NAMALWA (cell line): ENCODE measurements at regions not wholly inside any gene's neighbourhood (a gene's known extent, or its start where the extent isn't known, plus 50 kb on each side); places are given as distances from the start of the nearest gene placed in this dataset.

Experiments
- DNase-seq: peaks from one replicate; pipeline ENCODE4 v3.0.0-alpha.2; 2015; ENCODE audit warnings: low spot score

DNA sequence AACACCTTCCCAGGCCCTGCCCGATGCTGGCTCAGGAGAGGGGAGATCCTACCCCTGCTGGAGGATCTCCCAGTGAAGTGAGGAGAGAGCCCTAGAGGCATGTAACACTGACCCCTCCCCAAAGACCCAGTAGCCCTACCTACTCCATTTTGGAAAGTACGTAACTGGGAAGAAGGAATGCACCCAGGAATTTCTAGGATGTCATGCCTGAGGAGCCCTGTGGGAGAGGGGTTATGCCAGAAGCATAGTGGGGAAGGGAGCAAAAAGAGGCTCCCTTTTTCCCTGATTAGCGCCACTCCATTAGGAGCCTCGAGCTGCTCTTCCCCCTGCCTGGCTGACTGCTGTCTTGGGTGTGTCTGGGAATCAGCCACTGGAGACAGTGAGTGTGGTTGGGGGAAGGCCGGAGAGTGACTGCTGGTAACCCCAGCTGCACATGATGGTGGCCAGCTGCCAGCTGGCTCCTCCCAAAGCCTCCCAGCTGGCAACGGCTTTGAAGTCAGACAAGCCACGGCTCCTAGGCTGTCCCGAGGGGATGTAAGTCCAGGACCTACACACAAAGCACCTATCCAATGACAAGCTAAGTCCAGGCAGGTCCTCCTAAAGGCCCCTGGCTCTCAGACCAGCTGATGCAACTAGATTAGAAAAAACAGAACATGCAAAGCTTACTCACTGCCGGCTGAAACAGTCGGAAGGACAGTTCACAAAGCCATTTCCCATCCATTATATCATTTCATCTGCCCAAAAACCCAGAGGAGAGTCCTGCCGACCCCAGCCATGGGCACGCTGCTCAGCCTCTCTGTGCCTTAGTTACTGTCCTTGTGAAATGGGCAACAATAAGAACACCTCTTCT is 136.5 kb upstream of the ABCA1 start:
- DNase-seq, result no peak

- DNase-seq, result no peak
Observed at GRCh38 chr9:105065098-105066088, 137.4 kb upstream of the ABCA1 start.

GRCh38 chr9:105066275-105066865 is 138.4 kb upstream of the ABCA1 start:
- no peak for DNase-seq

DNA sequence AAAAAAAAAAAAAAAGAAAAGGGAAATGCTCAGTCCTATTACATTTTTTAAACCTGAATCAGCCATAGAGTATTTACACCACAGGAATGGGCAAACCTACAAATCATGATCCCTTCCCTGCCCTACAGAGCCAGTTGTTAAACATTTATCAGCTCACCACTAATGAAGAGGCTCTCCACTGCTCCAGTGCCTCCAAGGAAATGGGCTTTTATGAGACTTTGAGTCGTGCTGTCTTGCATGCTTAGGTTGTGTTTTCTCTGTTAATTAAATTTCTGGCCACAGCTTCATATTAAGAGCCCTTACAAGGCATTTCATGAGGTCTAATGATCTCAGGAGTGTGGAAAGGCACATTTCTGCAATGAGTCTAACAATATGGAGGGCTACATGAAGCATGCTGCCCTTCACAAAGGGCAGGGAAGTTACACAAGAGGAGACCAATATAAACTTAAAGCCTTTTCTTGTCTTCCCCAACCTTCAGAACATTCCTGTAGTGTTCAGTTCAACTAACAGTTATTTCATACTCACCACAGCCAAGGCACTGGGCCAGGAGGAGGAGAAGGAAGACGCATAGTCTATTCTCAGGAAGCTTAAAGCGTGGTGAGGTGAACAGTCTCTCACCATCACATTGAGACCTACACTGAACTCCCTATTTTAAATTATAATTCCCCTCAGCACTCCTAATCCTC is 140.1 kb upstream of the ABCA1 start:
- no peak for DNase-seq

- no peak for DNase-seq
Observed at GRCh38 chr9:105069285-105069684, 141.3 kb upstream of the ABCA1 start.

- no peak for DNase-seq
Observed at GRCh38 chr9:105069696-105070095, 141.7 kb upstream of the ABCA1 start.

- no peak for DNase-seq
Observed at GRCh38 chr9:105070176-105070575, 142.2 kb upstream of the ABCA1 start.

DNA sequence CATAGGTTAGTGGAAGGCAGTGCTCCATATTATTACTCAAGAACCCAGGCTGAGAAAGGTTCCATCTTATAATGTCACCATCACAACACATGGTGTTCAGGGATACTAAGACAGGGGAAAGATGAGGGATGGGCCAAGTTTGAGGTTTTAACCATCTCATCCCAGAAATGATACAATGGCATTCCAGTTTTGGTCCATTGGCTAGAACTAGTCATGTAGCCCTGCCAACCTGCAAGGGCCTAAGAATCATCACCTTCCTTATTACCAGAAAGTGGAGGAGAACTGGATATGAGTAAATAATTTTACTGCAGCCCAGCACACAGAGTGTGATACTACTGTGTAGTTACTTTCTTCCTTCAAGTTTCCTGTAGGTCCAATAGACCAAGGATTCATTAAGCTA is 144.5 kb upstream of the ABCA1 start:
- no peak for DNase-seq

GRCh38 chr9:105073147-105073546 is 145.2 kb upstream of the ABCA1 start:
- no peak for DNase-seq

GRCh38 chr9:105074491-105074890 is 146.5 kb upstream of the ABCA1 start:
- DNase-seq, result no peak

- no peak for DNase-seq
Observed at GRCh38 chr9:105076729-105077128, 148.8 kb upstream of the ABCA1 start.

DNA sequence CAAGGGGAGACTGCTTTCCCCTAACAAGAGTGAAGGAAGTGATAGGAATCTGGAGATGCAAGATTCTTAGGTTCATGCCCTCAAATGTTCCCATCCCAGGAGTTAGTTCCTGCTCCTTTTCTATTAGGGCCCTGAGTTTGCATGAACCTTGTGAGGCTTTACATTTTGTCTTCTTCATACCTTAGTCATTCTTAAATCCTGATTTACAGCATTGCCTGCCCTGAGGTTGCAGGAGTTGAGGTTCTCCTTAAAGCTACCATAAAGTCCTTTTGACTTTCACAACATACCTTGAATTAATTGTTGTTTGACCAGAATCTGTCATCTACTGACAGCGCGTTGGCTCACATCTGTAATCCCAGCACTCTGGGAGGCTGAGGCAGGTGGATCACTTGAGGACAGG is 151.5 kb upstream of the ABCA1 start:
- no peak for DNase-seq

GRCh38 chr9:105082843-105083242 is 154.9 kb upstream of the ABCA1 start:
- DNase-seq, result no peak

- DNase-seq, result no peak
Observed at GRCh38 chr9:105083256-105083655, 155.3 kb upstream of the ABCA1 start.

DNA sequence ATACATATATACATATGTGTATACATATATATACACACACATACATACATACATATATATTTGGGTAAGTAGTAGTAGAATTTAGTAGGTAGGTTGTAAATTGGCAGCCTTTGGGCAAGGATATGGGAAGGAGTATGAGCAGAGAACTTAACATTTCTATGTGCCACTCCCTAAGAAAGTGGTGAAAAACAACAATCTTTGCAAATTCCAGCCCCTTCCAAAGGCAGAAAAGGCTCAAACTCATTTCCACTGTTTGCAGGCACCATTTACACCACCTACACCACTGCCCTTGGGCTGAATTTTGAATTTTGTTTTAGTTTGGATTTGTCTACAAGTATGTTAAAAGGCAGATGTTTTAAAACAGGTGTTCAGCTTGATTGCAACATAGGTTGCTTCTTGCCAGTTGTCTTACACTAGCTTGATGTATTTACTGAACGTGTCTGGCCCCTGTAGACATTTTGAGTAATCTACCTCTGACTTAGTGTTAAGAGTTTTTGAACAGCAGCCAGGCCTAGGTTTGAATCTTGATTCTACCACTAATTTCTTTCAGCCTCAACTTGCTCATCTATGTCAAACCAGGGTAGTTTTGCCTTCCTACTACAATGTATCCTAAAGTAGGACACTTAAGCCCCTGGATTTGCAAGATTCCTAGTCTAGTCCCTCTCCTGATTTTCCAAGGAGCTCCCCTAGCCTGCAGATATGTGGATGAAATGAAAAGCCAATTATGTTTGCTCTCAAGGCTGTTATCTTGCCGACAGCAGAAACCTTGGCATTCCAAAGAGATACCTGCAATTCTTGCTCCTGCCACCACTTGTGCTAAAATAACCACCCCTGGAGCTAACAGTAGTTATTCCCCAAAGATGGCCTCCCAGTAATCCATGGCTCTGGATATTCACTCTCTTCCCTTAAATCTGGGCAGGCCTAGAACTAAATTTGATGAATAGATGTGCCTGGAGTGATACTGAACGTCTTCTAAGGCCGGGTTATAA is 156.2 kb upstream of the SLC44A1 start:
- no peak for DNase-seq

DNA sequence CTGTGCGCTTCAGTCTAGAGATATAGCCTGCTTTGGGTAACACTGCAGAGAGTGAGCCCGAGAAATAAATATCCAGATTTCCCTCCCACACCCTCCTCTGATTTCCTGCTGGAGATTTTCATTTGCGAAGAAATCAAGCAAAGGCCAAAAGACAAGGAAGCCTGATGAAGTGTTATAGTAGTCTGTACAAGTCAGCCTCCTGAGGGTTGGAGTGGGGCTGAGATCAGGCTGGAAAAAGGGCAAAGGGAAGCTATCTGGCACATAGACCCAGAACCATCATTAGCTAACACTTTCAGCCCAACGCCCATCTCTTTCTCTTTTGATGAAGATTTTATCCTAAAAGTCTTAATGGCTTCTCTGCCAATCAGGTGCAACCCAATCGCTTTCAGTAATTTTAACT is 154.6 kb upstream of the SLC44A1 start:
- DNase-seq, result no peak

DNA sequence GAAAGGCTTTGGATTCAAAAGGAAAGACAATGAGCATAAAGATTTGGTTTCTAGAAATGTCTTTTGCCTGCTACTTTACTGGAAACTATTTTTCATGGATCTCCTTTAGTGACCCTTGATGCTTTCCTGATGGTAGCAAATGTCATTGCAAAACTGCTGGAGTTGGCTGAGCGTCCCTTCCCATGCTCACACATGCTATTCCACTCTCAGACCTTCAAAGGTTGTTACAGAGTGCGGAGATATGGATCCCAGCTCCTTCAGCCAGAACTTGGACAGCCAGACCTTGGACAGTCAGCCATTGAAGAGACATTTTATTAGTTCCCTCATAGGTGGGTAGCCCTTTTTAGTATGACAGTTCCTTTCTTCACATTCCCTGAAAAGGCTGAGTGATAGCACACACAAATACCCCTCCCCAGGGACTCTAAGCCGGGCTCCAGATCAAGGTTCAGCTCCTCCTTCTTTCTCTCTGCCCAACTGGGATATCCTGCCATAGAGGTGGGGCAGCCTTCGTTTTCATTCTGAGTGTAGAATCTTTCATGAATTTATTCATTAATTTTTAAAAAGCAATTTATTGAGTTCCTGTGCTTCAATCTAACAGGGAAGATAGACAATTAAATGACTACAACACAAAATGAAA is 153.3 kb upstream of the SLC44A1 start:
- DNase-seq, result no peak

GRCh38 chr9:105093685-105094084 is 150.8 kb upstream of the SLC44A1 start:
- no peak for DNase-seq

GRCh38 chr9:105098370-105098769 is 146.1 kb upstream of the SLC44A1 start:
- no peak for DNase-seq

DNA sequence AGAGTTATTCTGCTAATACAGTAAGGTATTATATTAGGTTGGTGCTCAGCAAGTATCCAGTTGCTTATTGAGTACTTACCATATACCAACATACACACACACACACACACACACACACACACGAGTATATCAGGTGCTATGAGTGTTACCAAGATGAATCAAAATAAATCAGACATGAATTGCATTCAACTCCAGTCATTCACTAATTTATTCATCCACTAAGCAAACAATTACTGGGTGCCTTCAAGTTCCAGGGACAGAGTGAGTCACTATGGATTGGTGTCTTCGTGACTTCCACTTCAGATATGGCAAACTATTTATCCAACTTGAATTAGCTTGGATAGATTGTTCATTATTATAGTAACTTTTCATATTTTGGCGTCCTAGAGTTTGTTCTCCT is 140.7 kb upstream of the SLC44A1 start:
- no peak for DNase-seq
